Posterior vena cava (tissue), 2 donors: ENCODE measurements at regions not wholly inside any gene's neighbourhood (a gene's known extent, or its start where the extent isn't known, plus 50 kb on each side); places are given as distances from the start of the nearest gene placed in this dataset.
"Not testable (repeated sequence)": the region's sequence is repeated elsewhere in the genome, so short reads cannot be mapped to it uniquely, and the experiment has no call there.

Experiments used
- DNase-seq: peaks from one replicate; pipeline ENCODE4 v3.0.0-alpha.2; 2020; ENCODE audit warnings: low spot score
- intact Hi-C, 2 donors: fragments of 100-400 bp; cut with DNase I; formaldehyde crosslinking; loops; one replicate each; pipeline versions ENCODE4 v1.14.1 to v1.14.2; 2022 to 2023
- donor health status: DM: yes; HTN: yes; CAD: no.
- donor health status: DM: yes; HTN: yes; CAD: no.

DNA sequence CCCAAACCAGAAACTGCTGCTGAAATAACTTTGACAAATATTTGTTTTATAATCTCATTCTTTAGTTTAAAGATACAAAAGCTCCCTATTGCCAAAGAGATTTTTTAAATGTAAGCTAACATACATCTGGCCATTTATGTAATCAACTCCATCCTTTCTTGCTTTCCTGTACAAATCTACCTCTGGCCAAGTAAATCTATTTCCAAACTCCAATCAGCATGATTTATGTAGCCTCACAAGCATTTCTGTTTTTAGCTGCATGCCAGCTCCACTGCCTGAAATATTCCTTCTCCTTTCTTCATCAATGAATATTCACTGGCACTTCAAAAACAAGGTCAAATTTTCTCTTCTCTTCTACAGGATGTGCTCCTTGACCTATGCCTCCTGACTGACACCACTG lies 80.0 kb downstream of the SHOX2 start:
- intact Hi-C loops = no loop called here
- DNase-seq = no peak

- DNase-seq, intact Hi-C loops: not testable (repeated sequence)
These were observed 86.3 kb downstream of the SHOX2 start for GRCh38 chr3:158019897-158020296.

GRCh38 chr3:158018462-158018861 lies 87.8 kb downstream of the SHOX2 start:
- no peak for DNase-seq
- intact Hi-C loops = no loop called here

DNA sequence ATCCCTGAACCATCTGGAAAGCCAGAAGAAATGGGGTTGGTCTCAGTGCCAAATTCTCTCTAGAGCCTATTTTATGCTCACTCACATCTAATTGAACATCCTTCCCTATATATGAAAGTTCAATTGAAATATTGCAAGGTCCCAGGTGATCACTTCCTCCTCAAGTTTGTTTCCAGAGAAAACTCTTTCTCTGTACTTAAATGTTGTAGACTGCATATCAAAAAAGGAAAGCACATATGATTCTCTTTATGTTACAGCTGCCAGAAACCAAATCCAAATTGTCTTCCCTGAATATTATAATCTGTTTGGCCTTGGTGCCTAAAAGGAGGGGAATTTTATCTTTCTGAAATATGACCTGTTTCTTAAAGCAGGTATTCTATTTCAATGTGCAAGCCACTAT lies 93.3 kb downstream of the SHOX2 start:
- intact Hi-C loops = no loop called here
- no peak for DNase-seq

DNA sequence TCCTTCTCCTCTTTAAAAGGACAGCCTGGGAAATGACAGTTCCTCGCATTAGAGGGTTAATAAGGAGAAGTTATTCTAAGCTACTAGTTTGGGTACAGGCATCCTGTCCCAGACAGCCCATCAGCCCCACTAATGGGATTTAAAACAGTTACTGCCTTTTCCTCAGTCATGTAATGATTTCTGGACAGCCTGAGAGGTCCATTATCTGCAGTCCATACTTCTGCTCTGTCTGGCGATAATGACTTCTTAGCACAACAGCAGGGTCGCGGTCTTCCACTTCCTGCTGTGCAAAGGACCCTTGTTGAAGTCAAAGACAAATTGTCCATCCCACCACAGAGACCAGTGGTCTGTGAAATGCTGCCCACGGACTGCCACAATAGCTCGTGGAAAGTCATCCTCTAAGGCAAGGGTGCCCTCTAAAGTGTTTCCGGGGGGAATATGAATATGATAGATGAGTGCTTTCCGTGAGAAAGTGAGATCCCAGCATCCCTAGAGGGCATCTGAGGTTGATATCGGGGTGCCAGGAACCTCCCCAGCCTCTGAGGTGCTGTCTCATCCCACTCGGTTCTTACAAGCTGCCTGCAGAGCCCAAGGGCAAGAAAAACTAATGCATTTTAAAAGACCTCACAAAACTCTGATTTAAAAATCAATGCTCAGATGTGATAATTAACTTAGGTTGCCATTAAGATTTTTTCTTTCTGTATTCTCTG lies 100.7 kb downstream of the SHOX2 start:
- no peak for DNase-seq
- intact Hi-C loops = no loop called here

- no peak for DNase-seq
- intact Hi-C loops = loop anchor here in 1 of 2 donors (10.0 kb wide), 1 partner anchor 826 kb away; no protein-coding TSS in a partner anchor
These were observed 107.0 kb downstream of the SHOX2 start for GRCh38 chr3:157999246-157999645.

DNA sequence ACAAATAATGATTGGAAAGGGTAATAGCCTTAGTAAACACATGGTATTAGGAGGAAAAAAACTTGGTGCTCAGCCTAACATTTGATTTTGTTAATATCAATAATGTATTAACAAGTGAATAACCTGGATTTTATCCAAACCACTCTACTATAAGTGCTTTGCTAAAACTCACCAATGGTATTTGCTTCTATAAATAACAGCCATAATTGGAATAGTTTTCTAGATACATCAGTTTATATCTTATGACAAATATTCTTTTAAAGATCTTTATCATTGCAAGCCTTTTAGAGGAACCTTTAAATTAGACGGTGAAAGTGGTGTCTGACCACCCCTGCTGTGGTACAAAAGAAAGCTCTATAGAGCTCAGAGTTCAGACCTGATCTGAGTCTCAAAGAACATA lies 123.9 kb downstream of the SHOX2 start:
- intact Hi-C loops = no loop called here
- DNase-seq = no peak

GRCh38 chr3:157981819-157982218 lies 124.4 kb downstream of the SHOX2 start:
- DNase-seq = no peak
- intact Hi-C loops = no loop called here

DNA sequence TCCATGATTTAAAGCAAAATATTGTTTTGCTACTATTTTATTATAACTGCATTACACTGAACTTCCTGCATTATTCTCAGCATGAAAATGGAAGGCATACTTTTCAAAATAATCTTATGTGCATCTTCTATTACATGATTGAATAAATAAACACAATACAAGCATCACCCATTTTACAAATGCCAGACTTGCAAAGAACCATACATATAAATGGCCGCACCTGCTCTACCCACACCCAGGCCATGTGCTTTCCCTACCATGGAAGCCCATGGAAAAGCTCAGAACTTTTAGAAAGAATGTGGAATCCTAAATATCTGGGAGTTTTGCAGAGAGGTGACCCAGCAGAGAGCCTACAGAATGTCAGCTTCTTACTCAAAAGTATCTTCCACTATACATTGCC lies 127.2 kb downstream of the SHOX2 start:
- no peak for DNase-seq
- intact Hi-C loops = no loop called here

DNA sequence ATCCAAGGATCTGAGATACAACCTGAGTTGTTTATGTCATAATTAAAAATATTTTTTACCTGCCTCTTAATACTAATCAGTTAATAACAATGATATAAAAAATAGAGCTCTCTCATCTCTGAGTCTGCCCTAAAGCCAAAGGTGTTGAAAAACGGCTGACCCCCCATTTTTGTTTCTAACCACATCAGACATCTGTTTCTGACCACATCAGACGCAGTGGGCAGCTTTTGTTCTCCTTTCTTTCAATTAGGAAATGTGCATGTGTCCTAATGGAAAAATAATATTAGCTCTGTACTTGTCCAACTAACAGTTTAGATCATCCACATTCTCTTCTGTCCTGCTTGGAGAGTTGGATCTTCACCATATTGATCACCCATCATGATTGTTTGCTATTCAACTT lies 144.6 kb downstream of the SHOX2 start:
- intact Hi-C loops = no loop called here
- DNase-seq = no peak

DNA sequence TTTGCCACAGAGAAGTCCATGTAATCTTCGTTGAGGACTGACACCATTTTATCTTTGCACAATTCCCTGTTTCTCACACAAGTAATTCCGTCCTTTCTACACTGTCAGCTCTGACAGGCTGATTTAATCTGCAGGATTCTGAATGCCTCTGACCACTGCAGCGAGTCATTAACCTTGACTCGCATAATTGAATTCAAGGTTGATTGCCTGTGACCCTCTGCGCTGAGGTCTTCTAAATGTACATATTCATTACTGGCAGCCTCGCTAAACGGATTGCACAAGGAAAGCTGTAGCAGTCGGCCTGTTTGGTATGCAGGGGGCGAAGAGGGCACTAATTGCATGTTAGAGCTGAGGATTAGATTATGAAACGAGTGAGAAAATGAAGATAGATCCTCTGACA lies 147.8 kb downstream of the SHOX2 start:
- intact Hi-C loops = no loop called here

GRCh38 chr3:157956850-157957249 lies 149.4 kb downstream of the SHOX2 start:
- DNase-seq = no peak
- intact Hi-C loops = no loop called here

More for the DNA sequence above, 147.8 kb downstream of the SHOX2 start:
- DNase-seq = no peak

DNA sequence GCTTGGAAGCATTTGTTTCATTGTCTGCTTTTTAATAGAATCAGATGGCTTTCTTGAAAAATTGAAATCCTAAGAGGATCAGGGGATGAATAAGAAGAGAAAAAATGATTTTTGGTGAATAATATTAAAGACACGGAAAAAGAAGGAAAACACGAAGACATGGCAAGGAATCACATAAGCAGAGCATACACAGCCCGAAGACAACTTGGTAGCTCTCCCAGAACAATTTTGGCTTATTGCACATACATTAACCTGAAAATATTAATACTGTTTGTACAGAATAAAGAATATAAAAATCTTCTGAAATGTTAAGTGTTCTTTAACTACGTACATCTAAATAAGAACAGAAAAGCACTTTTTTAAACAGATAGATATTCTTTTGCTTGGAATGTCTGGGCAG lies 150.0 kb downstream of the SHOX2 start:
- intact Hi-C loops = no loop called here

GRCh38 chr3:157953565-157953964 lies 152.7 kb downstream of the SHOX2 start:
- intact Hi-C loops = no loop called here
- no peak for DNase-seq

More for the DNA sequence above, 150.0 kb downstream of the SHOX2 start:
- DNase-seq = no peak

DNA sequence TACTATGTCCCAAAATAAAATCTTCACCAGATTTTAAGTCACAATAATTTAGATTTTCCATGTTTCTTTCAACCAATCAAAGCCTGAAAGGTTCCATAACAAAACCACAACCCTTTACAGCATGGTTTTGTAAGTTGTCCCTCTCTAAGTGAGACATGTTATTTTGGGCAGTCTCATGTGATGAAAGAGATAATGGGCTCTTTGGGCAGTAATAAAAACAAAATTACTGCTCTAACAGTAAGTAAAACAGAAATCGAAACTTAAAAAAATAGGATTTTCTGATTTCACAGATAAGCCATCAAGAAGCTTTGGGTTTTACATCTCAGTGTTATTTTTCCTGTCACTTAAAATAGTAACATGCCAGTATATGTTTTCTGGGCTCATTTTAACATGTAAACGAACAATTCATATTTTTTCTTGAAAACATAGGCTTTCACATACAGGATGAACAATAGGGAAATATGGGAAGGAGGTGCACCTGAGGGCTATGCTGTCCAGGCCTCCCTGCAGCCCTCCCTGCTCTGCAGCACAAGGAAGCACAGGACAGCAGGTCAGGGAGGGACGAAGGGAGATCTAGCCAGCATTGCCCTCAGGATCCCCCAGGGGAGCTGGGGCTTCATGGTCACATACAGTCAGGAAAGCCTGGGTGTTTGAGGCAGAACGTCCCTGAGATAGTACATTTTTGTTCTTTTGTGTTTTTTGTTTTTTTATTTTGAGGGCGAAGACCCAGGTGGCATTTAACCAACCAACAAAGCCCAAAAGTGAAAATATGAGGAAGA lies 157.4 kb downstream of the SHOX2 start:
- intact Hi-C loops = no loop called here

GRCh38 chr3:157939166-157939565 lies 167.1 kb downstream of the SHOX2 start:
- intact Hi-C loops = no loop called here
- DNase-seq = no peak

More for the DNA sequence above, 157.4 kb downstream of the SHOX2 start:
- no peak for DNase-seq

- intact Hi-C loops = no loop called here
- no peak for DNase-seq
These were observed 168.0 kb downstream of the SHOX2 start for GRCh38 chr3:157938154-157938779.

DNA sequence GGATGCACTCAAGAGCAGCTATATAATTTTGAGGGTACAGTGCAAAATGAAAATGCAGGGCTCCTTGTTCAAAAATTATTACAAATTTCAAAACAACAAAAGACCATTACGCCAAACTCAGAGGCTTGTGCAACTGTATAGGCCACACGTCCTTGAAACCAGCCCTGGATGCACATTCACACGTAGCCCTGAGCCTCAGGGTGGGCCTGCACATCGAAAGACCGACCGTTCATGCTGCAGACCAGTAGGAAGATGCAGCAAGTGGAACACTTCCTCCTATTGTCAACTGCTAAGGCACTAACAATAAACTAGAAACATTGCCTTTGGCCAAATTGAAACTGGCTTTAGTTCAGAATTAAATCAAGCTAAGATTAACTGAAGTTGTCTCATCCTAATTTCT lies 174.7 kb downstream of the SHOX2 start:
- no peak for DNase-seq
- intact Hi-C loops = no loop called here

DNA sequence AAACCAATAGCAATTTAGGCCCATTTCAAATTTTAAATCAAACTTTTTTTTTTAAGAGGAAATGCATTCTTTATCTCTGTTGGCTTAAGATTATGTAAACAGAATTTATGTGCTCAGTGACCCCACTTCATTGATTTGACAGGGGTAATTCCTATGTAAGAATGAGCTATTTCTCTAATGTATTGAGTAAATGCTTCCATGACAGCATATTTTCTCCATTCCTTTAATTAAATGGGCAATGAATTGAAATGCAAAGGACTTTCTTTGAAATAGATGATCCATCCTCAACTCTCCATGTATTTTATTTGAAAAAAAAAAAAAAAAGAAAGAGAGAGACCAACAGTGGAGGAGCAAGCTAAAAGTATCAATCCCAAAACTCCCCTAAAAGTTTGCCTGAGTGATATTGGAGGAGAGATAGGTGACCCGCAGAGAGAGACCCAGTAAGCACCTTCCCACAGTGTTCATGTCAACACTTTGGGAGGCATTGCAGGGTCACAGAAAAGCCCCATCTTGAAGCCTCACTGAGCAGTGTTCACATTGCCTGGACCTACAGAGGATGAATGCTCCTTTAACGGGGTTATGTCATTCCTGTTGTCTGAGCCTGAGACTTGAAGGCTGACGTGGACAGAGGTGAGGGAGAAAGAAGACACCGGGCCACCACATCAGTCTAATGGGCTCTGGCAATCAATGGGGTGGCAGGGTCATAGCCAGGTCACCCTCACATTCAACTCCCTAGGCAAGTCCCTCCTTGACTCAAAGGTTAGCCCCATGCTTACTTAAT lies 176.0 kb downstream of the SHOX2 start:
- no peak for DNase-seq
- intact Hi-C loops = no loop called here

- no peak for DNase-seq
- intact Hi-C loops = no loop called here
These were observed 179.4 kb downstream of the SHOX2 start for GRCh38 chr3:157926822-157927221.
